K562 (cell line): ENCODE measurements at regions not wholly inside any gene's neighbourhood (a gene's known extent, or its start where the extent isn't known, plus 50 kb on each side); places are given as distances from the start of the nearest gene placed in this dataset.

Source experiments
- BACH1 ChIP-seq: fragments of 200-800 bp; sonication (Bioruptor generic); IDR thresholded peaks from 2 replicates; pipeline ENCODE4 v1.6.1; 2016; ENCODE audit warnings: missing genetic modification characterization, missing compliant biosample characterization
- CHD2 ChIP-seq: IDR thresholded peaks from 2 replicates; pipeline ENCODE4 v1.6.1; 2011; ENCODE audit warnings: low read depth, low read length
- HCFC1 ChIP-seq: IDR thresholded peaks from 2 replicates; pipeline ENCODE4 v1.6.1; 2012; ENCODE audit warnings: low read depth, low read length, improper control_type of control experiment
- HDAC3 ChIP-seq: fragments of 450-650 bp; IDR thresholded peaks from 2 replicates; pipeline ENCODE4 v1.6.1; 2018; ENCODE audit warnings: borderline replicate concordance, mild to moderate bottlenecking, moderate library complexity; ENCODE audit not compliant: partially characterized antibody
- KDM2B ChIP-seq: fragments of 250-450 bp; sonication (Bioruptor Pico); IDR thresholded peaks from 2 replicates; pipeline ENCODE4 v1.8.0; 2021; ENCODE audit warnings: mild to moderate bottlenecking, moderate library complexity
- MYBL2 ChIP-seq, 2 experiments: fragments of 450-650 bp in 1 of 2; sonication (generic) in 1 of 2; formaldehyde crosslinking in 1 of 2; IDR thresholded peaks; 2 replicates each; pipeline versions ENCODE4 v1.6.1 to v1.8.1; 2017 to 2022; ENCODE audit warnings: borderline replicate concordance in 1 of 2, inconsistent platforms in 1 of 2, low read depth in 1 of 2, mild to moderate bottlenecking in 1 of 2, missing genetic modification reagents in 1 of 2, moderate library complexity in 1 of 2
- NR2F6 ChIP-seq: fragments of 450-650 bp; formaldehyde crosslinking; IDR thresholded peaks from 2 replicates; pipeline ENCODE4 v1.4.0; 2020; ENCODE audit warnings: mild to moderate bottlenecking
- SRSF1 ChIP-seq: fragments of 200-400 bp; formaldehyde crosslinking; IDR thresholded peaks from 2 replicates; pipeline ENCODE4 v1.6.1; 2017; ENCODE audit warnings: mild to moderate bottlenecking, low read depth, low read length, moderate library complexity
- ZNF121 ChIP-seq: sonication (generic); formaldehyde crosslinking; conservative IDR thresholded peaks from 2 replicates; pipeline ENCODE4 v1.8.0; 2022; ENCODE audit warnings: missing genetic modification reagents
- ZNF175 ChIP-seq: fragments of 200-800 bp; sonication (Bioruptor generic); IDR thresholded peaks from 2 replicates; pipeline ENCODE4 v1.6.1; 2016; ENCODE audit warnings: low read depth, mild to moderate bottlenecking, missing genetic modification characterization, missing compliant biosample characterization
- ZNF354B ChIP-seq: fragments of 250-450 bp; sonication (Bioruptor Pico); IDR thresholded peaks from 2 replicates; pipeline ENCODE4 v1.4.0; 2020
- ZNF778 ChIP-seq: fragments of 450-650 bp; formaldehyde crosslinking; IDR thresholded peaks from 2 replicates; pipeline ENCODE4 v1.4.0; 2020; ENCODE audit warnings: mild to moderate bottlenecking, moderate library complexity
- TF ChIP-seq, protein P1 (sequence below), 2 experiments: IDR thresholded peaks; 2 replicates each; pipeline ENCODE4 v1.6.1; 2011; ENCODE audit warnings: borderline replicate concordance in 1 of 2, control low read depth in 1 of 2, low read depth in 1 of 2, low read length in 1 of 2, mild to moderate bottlenecking in 1 of 2, mixed read lengths in 1 of 2, moderate library complexity in 1 of 2; ENCODE audit not compliant: insufficient read depth in 1 of 2, insufficient read length in 1 of 2, poor library complexity in 1 of 2, severe bottlenecking in 1 of 2; ENCODE audit errors: extremely low read depth in 1 of 2
- TF ChIP-seq, protein P2 (sequence below): sonication (generic); formaldehyde crosslinking; IDR thresholded peaks from 2 replicates; pipeline ENCODE4 v1.8.1; 2023; ENCODE audit warnings: mild to moderate bottlenecking, missing genetic modification reagents
- TF ChIP-seq, protein P3 (sequence below): fragments of 450-650 bp; IDR thresholded peaks from 2 replicates; pipeline ENCODE4 v1.6.1; 2016
- TF ChIP-seq, protein P4 (sequence below): sonication (generic); formaldehyde crosslinking; IDR thresholded peaks from 2 replicates; pipeline ENCODE4 v1.8.0; 2022; ENCODE audit warnings: missing genetic modification reagents, mild to moderate bottlenecking, borderline replicate concordance

DNA sequence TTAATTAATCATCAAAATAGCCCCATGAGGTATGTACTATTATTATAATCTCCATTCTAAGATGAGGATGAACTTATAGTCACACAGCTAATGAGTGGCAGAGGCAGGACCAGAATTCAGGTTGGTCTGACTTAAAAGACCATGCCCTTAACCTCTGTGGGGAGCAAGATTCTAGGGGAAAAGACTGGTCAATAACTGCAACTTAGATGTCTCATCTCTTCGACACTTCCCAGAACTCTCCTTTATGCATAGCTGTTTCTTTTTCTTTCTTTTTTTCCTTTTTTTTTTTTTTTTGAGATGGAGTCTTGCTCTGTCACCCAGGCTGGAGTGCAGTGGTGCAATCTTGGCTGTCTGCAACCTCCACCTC is 66.3 kb upstream of the RTN4 start (continued):
- TF ChIP-seq, protein P1, sequence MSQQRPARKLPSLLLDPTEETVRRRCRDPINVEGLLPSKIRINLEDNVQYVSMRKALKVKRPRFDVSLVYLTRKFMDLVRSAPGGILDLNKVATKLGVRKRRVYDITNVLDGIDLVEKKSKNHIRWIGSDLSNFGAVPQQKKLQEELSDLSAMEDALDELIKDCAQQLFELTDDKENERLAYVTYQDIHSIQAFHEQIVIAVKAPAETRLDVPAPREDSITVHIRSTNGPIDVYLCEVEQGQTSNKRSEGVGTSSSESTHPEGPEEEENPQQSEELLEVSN (IDR thresholded peaks at IDR 0.05; ENCODE audit: borderline replicate concordance in 1 of 2, extremely low read depth in 1 of 2, insufficient read depth in 1 of 2, insufficient read length in 1 of 2, low read depth in 1 of 2, low read length in 1 of 2, poor library complexity in 1 of 2, severe bottlenecking in 1 of 2): no peak
- TF ChIP-seq, protein P2, sequence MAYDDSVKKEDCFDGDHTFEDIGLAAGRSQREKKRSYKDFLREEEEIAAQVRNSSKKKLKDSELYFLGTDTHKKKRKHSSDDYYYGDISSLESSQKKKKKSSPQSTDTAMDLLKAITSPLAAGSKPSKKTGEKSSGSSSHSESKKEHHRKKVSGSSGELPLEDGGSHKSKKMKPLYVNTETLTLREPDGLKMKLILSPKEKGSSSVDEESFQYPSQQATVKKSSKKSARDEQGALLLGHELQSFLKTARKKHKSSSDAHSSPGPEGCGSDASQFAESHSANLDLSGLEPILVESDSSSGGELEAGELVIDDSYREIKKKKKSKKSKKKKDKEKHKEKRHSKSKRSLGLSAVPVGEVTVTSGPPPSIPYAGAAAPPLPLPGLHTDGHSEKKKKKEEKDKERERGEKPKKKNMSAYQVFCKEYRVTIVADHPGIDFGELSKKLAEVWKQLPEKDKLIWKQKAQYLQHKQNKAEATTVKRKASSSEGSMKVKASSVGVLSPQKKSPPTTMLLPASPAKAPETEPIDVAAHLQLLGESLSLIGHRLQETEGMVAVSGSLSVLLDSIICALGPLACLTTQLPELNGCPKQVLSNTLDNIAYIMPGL: no peak
- TF ChIP-seq MYBL2 (IDR thresholded peaks at IDR 0.05; ENCODE audit: low read depth): no peak
- no peak for TF ChIP-seq MYBL2 (CRISPR knock-in tag; IDR thresholded peaks at IDR 0.05; ENCODE audit: borderline replicate concordance)
- TF ChIP-seq BACH1: 0 out of 2 replicates have a peak, but pooled peaks have one; percentile 2
- TF ChIP-seq SRSF1: no peak
- TF ChIP-seq HCFC1: no peak
- no peak for TF ChIP-seq HDAC3
- TF ChIP-seq ZNF121 (CRISPR knock-in tag): no peak
- TF ChIP-seq, protein P3, sequence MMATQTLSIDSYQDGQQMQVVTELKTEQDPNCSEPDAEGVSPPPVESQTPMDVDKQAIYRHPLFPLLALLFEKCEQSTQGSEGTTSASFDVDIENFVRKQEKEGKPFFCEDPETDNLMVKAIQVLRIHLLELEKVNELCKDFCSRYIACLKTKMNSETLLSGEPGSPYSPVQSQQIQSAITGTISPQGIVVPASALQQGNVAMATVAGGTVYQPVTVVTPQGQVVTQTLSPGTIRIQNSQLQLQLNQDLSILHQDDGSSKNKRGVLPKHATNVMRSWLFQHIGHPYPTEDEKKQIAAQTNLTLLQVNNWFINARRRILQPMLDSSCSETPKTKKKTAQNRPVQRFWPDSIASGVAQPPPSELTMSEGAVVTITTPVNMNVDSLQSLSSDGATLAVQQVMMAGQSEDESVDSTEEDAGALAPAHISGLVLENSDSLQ: no peak
- no peak for TF ChIP-seq KDM2B (CRISPR knock-in tag)
- no peak for TF ChIP-seq ZNF778
- TF ChIP-seq ZNF354B: no peak
- TF ChIP-seq NR2F6 (CRISPR knock-in tag): no peak
- TF ChIP-seq ZNF175 (CRISPR knock-in tag): 0 out of 2 replicates have a peak, but pooled peaks have one; percentile 54
- TF ChIP-seq, protein P4, sequence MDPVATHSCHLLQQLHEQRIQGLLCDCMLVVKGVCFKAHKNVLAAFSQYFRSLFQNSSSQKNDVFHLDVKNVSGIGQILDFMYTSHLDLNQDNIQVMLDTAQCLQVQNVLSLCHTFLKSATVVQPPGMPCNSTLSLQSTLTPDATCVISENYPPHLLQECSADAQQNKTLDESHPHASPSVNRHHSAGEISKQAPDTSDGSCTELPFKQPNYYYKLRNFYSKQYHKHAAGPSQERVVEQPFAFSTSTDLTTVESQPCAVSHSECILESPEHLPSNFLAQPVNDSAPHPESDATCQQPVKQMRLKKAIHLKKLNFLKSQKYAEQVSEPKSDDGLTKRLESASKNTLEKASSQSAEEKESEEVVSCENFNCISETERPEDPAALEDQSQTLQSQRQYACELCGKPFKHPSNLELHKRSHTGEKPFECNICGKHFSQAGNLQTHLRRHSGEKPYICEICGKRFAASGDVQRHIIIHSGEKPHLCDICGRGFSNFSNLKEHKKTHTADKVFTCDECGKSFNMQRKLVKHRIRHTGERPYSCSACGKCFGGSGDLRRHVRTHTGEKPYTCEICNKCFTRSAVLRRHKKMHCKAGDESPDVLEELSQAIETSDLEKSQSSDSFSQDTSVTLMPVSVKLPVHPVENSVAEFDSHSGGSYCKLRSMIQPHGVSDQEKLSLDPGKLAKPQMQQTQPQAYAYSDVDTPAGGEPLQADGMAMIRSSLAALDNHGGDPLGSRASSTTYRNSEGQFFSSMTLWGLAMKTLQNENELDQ (CRISPR knock-in tag): no peak
- TF ChIP-seq CHD2: no peak
